ENCODE measurements at regions not wholly inside any gene's neighbourhood (a gene's known extent, or its start where the extent isn't known, plus 50 kb on each side); places are given as distances from the start of the nearest gene placed in this dataset.

GRCh38 chr9:11097020-11097419 is 484.2 kb upstream of the PTPRD start:
- no peaks in the 10 kb centered on the region for H3K4me1 ChIP-seq (ENCODE audit: insufficient read depth, insufficient read length)
- no peaks in the 10 kb centered on the region for H3K27me3 ChIP-seq (ENCODE audit: insufficient read depth, insufficient read length)
- TF ChIP-seq YY1 (IDR thresholded peaks at IDR 0.05; ENCODE audit: insufficient read depth, insufficient read length) = no peak
- TF ChIP-seq ZNF274 (IDR thresholded peaks at IDR 0.05; ENCODE audit: low read depth, low read length) = no peak
- no peak overlapping the region for H3K9ac ChIP-seq (ENCODE audit: insufficient read length, low read depth)
- H3K36me3 ChIP-seq (ENCODE audit: insufficient read depth, insufficient read length, low read length) = no peaks in the 10 kb centered on the region
- H3K4me3 ChIP-seq (ENCODE audit: insufficient read length, low read depth) = no peak overlapping the region
- H3K9me3 ChIP-seq (ENCODE audit: insufficient read depth, low read length) = no peaks in the 10 kb centered on the region
- DNase-seq (ENCODE audit: low read depth, low spot score) = no peak

- H3K4me3 ChIP-seq (ENCODE audit: insufficient read length, low read depth) = no peak overlapping the region
- no peaks in the 10 kb centered on the region for H3K27me3 ChIP-seq (ENCODE audit: insufficient read depth, insufficient read length)
- TF ChIP-seq YY1 (IDR thresholded peaks at IDR 0.05; ENCODE audit: insufficient read depth, insufficient read length) (no peak), SUZ12 (IDR thresholded peaks at IDR 0.05; ENCODE audit: extremely low read depth, insufficient read depth, insufficient read length) (no peak), ZNF274 (IDR thresholded peaks at IDR 0.05; ENCODE audit: low read depth, low read length) (no peak)
- no peaks in the 10 kb centered on the region for H3K4me1 ChIP-seq (ENCODE audit: insufficient read depth, insufficient read length)
- no peak for DNase-seq (ENCODE audit: low read depth, low spot score)
- H3K36me3 ChIP-seq (ENCODE audit: insufficient read depth, insufficient read length, low read length) = no peaks in the 10 kb centered on the region
- no peak overlapping the region for H3K9ac ChIP-seq (ENCODE audit: insufficient read length, low read depth)
- no peaks in the 10 kb centered on the region for H3K9me3 ChIP-seq (ENCODE audit: insufficient read depth, low read length)
Observed at GRCh38 chr9:11103525-11103924, 490.7 kb upstream of the PTPRD start.

- no peaks in the 10 kb centered on the region for H3K36me3 ChIP-seq (ENCODE audit: insufficient read depth, insufficient read length, low read length)
- no peak overlapping the region for H3K4me3 ChIP-seq (ENCODE audit: insufficient read length, low read depth)
- H3K9me3 ChIP-seq (ENCODE audit: insufficient read depth, low read length) = no peaks in the 10 kb centered on the region
- DNase-seq (ENCODE audit: low read depth, low spot score) = no peak
- H3K9ac ChIP-seq (ENCODE audit: insufficient read length, low read depth) = no peak overlapping the region
- no peak for TF ChIP-seq SUZ12 (IDR thresholded peaks at IDR 0.05; ENCODE audit: extremely low read depth, insufficient read depth, insufficient read length)
- H3K4me1 ChIP-seq (ENCODE audit: insufficient read depth, insufficient read length) = no peaks in the 10 kb centered on the region
- no peaks in the 10 kb centered on the region for H3K27me3 ChIP-seq (ENCODE audit: insufficient read depth, insufficient read length)
Observed at GRCh38 chr9:11107196-11107595, 494.4 kb upstream of the PTPRD start.

- no peak overlapping the region for H3K9ac ChIP-seq (ENCODE audit: insufficient read length, low read depth)
- no peak overlapping the region for H3K4me3 ChIP-seq (ENCODE audit: insufficient read length, low read depth)
- DNase-seq (ENCODE audit: low read depth, low spot score) = no peak
- H3K36me3 ChIP-seq (ENCODE audit: insufficient read depth, insufficient read length, low read length) = no peaks in the 10 kb centered on the region
- no peaks in the 10 kb centered on the region for H3K27me3 ChIP-seq (ENCODE audit: insufficient read depth, insufficient read length)
- H3K4me1 ChIP-seq (ENCODE audit: insufficient read depth, insufficient read length) = no peaks in the 10 kb centered on the region
- TF ChIP-seq ZNF274 (IDR thresholded peaks at IDR 0.05; ENCODE audit: low read depth, low read length) = no peak
- no peak for TF ChIP-seq YY1 (IDR thresholded peaks at IDR 0.05; ENCODE audit: insufficient read depth, insufficient read length)
- no peak for TF ChIP-seq SUZ12 (IDR thresholded peaks at IDR 0.05; ENCODE audit: extremely low read depth, insufficient read depth, insufficient read length)
- H3K9me3 ChIP-seq (ENCODE audit: insufficient read depth, low read length) = no peaks in the 10 kb centered on the region
Observed at GRCh38 chr9:11128156-11128555, 515.4 kb upstream of the PTPRD start.

- no peaks in the 10 kb centered on the region for H3K4me1 ChIP-seq (ENCODE audit: insufficient read depth, insufficient read length)
- no peak for DNase-seq (ENCODE audit: low read depth, low spot score)
- no peak overlapping the region for H3K4me3 ChIP-seq (ENCODE audit: insufficient read length, low read depth)
- H3K36me3 ChIP-seq (ENCODE audit: insufficient read depth, insufficient read length, low read length) = no peaks in the 10 kb centered on the region
- no peaks in the 10 kb centered on the region for H3K9me3 ChIP-seq (ENCODE audit: insufficient read depth, low read length)
- no peak overlapping the region for H3K9ac ChIP-seq (ENCODE audit: insufficient read length, low read depth)
- no peak for TF ChIP-seq YY1 (IDR thresholded peaks at IDR 0.05; ENCODE audit: insufficient read depth, insufficient read length)
- TF ChIP-seq ZNF274 (IDR thresholded peaks at IDR 0.05; ENCODE audit: low read depth, low read length) = no peak
- no peak for TF ChIP-seq SUZ12 (IDR thresholded peaks at IDR 0.05; ENCODE audit: extremely low read depth, insufficient read depth, insufficient read length)
- H3K27me3 ChIP-seq (ENCODE audit: insufficient read depth, insufficient read length) = no peaks in the 10 kb centered on the region
Observed at GRCh38 chr9:11135851-11136250, 523.0 kb upstream of the PTPRD start.

GRCh38 chr9:11141357-11141756 is 528.6 kb upstream of the PTPRD start:
- no peak overlapping the region for H3K4me3 ChIP-seq (ENCODE audit: insufficient read length, low read depth)
- no peaks in the 10 kb centered on the region for H3K9me3 ChIP-seq (ENCODE audit: insufficient read depth, low read length)
- H3K27me3 ChIP-seq (ENCODE audit: insufficient read depth, insufficient read length) = no peaks in the 10 kb centered on the region
- H3K4me1 ChIP-seq (ENCODE audit: insufficient read depth, insufficient read length) = no peaks in the 10 kb centered on the region
- H3K36me3 ChIP-seq (ENCODE audit: insufficient read depth, insufficient read length, low read length) = no peaks in the 10 kb centered on the region
- DNase-seq (ENCODE audit: low read depth, low spot score) = no peak
- TF ChIP-seq YY1 (IDR thresholded peaks at IDR 0.05; ENCODE audit: insufficient read depth, insufficient read length) = no peak
- no peak for TF ChIP-seq SUZ12 (IDR thresholded peaks at IDR 0.05; ENCODE audit: extremely low read depth, insufficient read depth, insufficient read length)
- TF ChIP-seq ZNF274 (IDR thresholded peaks at IDR 0.05; ENCODE audit: low read depth, low read length) = no peak
- H3K9ac ChIP-seq (ENCODE audit: insufficient read length, low read depth) = no peak overlapping the region

GRCh38 chr9:11142965-11143738 is 530.4 kb upstream of the PTPRD start:
- TF ChIP-seq YY1 (IDR thresholded peaks at IDR 0.05; ENCODE audit: insufficient read depth, insufficient read length) (no peak), SUZ12 (IDR thresholded peaks at IDR 0.05; ENCODE audit: extremely low read depth, insufficient read depth, insufficient read length) (no peak), ZNF274 (IDR thresholded peaks at IDR 0.05; ENCODE audit: low read depth, low read length) (no peak)
- no peak for DNase-seq (ENCODE audit: low read depth, low spot score)
- Histone ChIP-seq H3K27me3 (ENCODE audit: insufficient read depth, insufficient read length) (no peaks in the 10 kb centered on the region), H3K36me3 (ENCODE audit: insufficient read depth, insufficient read length, low read length) (no peaks in the 10 kb centered on the region), H3K9me3 (ENCODE audit: insufficient read depth, low read length) (no peaks in the 10 kb centered on the region), H3K9ac (ENCODE audit: insufficient read length, low read depth) (no peak overlapping the region), H3K4me1 (ENCODE audit: insufficient read depth, insufficient read length) (no peaks in the 10 kb centered on the region), H3K4me3 (ENCODE audit: insufficient read length, low read depth) (no peak overlapping the region)
